SU-DHL-6 (cell line): ENCODE measurements at regions not wholly inside any gene's neighbourhood (a gene's known extent, or its start where the extent isn't known, plus 50 kb on each side); places are given as distances from the start of the nearest gene placed in this dataset.

Experiments used
- CTCF ChIP-seq: fragments of 200-600 bp; sonication (generic); IDR thresholded peaks from one replicate; pipeline ENCODE4 v1.5.1; 2017; ENCODE audit warnings: antibody characterized with exemption, mild to moderate bottlenecking, low read length, moderate library complexity; ENCODE audit not compliant: insufficient read depth, poor library complexity, severe bottlenecking
- EZH2phosphoT487 ChIP-seq: fragments of 200-600 bp; sonication (generic), shearing (Covaris generic); conservative IDR thresholded peaks from 2 replicates; pipeline ENCODE4 v1.6.1; 2018; ENCODE audit warnings: mild to moderate bottlenecking, antibody characterized with exemption, low read length, moderate library complexity, mixed read lengths

- TF ChIP-seq CTCF (no peak), EZH2phosphoT487 (no peak)
Measured at GRCh38 chr1:5645929-5646328, 346.3 kb downstream of the NPHP4 start.
